Adrenal gland (tissue), 9 donors: ENCODE measurements at regions not wholly inside any gene's neighbourhood (a gene's known extent, or its start where the extent isn't known, plus 50 kb on each side); places are given as distances from the start of the nearest gene placed in this dataset.

ENCODE experiments used
- DNase-seq, 7 donors: peaks; one replicate each; pipeline ENCODE4 v3.0.0-alpha.2; 2019 to 2020
- H3K27ac ChIP-seq, 5 donors: fragments of 200-600 bp; sonication (generic) in 4 of 5; 1 replicate in 3 of 5; 2 replicates in 2 of 5; pipeline versions ENCODE4 v1.5.1 to v1.8.0; 2016 to 2020; ENCODE audit warnings: mild to moderate bottlenecking in 1 of 5
- H3K27me3 ChIP-seq: fragments of 200-600 bp; 2 replicates; pipeline ENCODE4 v1.8.0; 2021
- H3K36me3 ChIP-seq, 2 donors: fragments of 200-600 bp; replicated peaks in 1 of 2; 1 replicate in 1 of 2; 2 replicates in 1 of 2; pipeline versions ENCODE4 v1.5.1 to v1.8.0; 2018 to 2022
- H3K4me1 ChIP-seq, 2 donors: fragments of 200-600 bp; replicated peaks in 1 of 2; 1 replicate in 1 of 2; 2 replicates in 1 of 2; pipeline versions ENCODE4 v1.5.1 to v1.8.0; 2018 to 2021
- H3K4me3 ChIP-seq, 4 donors: fragments of 200-600 bp; sonication (generic) in 3 of 4; one replicate each; pipeline ENCODE4 v1.5.1; 2016 to 2018
- H3K9me3 ChIP-seq, 3 donors: fragments of 200-600 bp; sonication (generic) in 1 of 3; replicated peaks in 1 of 3; 1 replicate in 2 of 3; 2 replicates in 1 of 3; pipeline versions ENCODE4 v1.5.1 to v1.8.0; 2016 to 2021
- CTCF ChIP-seq, 6 experiments: fragments of 450-650 bp in 4 of 6; fragments of 200-600 bp in 2 of 6; sonication (generic) in 1 of 6; IDR thresholded peaks; 1 replicate in 5 of 6; 2 replicates in 1 of 6; pipeline versions ENCODE4 v1.5.1 to v1.8.0; 2016 to 2021; ENCODE audit warnings: antibody characterized with exemption in 6 of 6, mild to moderate bottlenecking in 2 of 6, moderate library complexity in 1 of 6
- POLR2A ChIP-seq, 2 donors: fragments of 450-650 bp; IDR thresholded peaks; one replicate each; pipeline ENCODE4 v1.6.1; 2017; ENCODE audit warnings: antibody characterized with exemption in 2 of 2, mild to moderate bottlenecking in 2 of 2, moderate library complexity in 1 of 2
- WGBS, 4 donors: extraction: QIAGEN DNeasy Blood & Tissue Kit in 2 of 4; methylation state at CpG; one replicate each; pipeline versions ENCODE4 v1.1.5 to v1.1.7; 2013 to 2017; 5-methylcytosine and 5-hydroxymethylcytosine counted together
- intact Hi-C, 2 donors: fragments of 100-400 bp; cut with DNase I; formaldehyde crosslinking; loops; one replicate each; pipeline versions ENCODE4 v1.14.1 to v1.15.0; 2022 to 2023
- donor health status: healthy with polysubstance abuse.
- donor health status: Bipolar disorder and iron deficiency.
- donor health status: DM: yes; HTN: yes; CAD: no.
- donor health status: DM: no; HTN: no; CAD: no.
- donor health status: DM: no; HTN: no; CAD: no.

- intact Hi-C loops: no loop called here
- DNase-seq: no peak
- Histone ChIP-seq H3K27ac (no peak overlapping the region), H3K36me3 (no peaks in the 10 kb centered on the region), H3K4me3 (no peak overlapping the region), H3K9me3 (no peaks in the 10 kb centered on the region), H3K4me1 (no peaks in the 10 kb centered on the region), H3K27me3 (no peaks in the 10 kb centered on the region)
- TF ChIP-seq CTCF (IDR thresholded peaks at IDR 0.05) (no peak), POLR2A (IDR thresholded peaks at IDR 0.05) (no peak)
- 65 to 81% (median 80%) methylated on average over 1 of the region's 1 CpG for WGBS, 4 donors
Measured at GRCh38 chr13:74623761-74624160, 489.6 kb upstream of the KLF12 start.

- H3K9me3 ChIP-seq: no peaks in the 10 kb centered on the region
- no peak for TF ChIP-seq POLR2A (IDR thresholded peaks at IDR 0.05)
- no peak for TF ChIP-seq CTCF (IDR thresholded peaks at IDR 0.05)
- 46 to 70% (median 59%) methylated on average over 1 of the region's 1 CpG for WGBS, 4 donors
Measured at GRCh38 chr13:74622284-74622683, 488.1 kb upstream of the KLF12 start.

GRCh38 chr13:74620711-74621110, 486.5 kb upstream of the KLF12 start:
- no peak for TF ChIP-seq POLR2A (IDR thresholded peaks at IDR 0.05)
- no peak for TF ChIP-seq CTCF (IDR thresholded peaks at IDR 0.05)
- H3K9me3 ChIP-seq: no peaks in the 10 kb centered on the region
- 55 to 69% (median 65%) methylated on average over 2 of the region's 2 CpGs for WGBS, 4 donors

More at GRCh38 chr13:74622284-74622683, 488.1 kb upstream of the KLF12 start:
- Histone ChIP-seq H3K4me3 (no peak overlapping the region), H3K27ac (no peak overlapping the region), H3K36me3 (no peaks in the 10 kb centered on the region), H3K4me1 (no peaks in the 10 kb centered on the region), H3K27me3 (no peaks in the 10 kb centered on the region)
- intact Hi-C loops: no loop called here
- DNase-seq: no peak

GRCh38 chr13:74620308-74620707, 486.1 kb upstream of the KLF12 start:
- no peaks in the 10 kb centered on the region for H3K4me1 ChIP-seq
- no peak for DNase-seq
- no peak overlapping the region for H3K4me3 ChIP-seq
- intact Hi-C loops: no loop called here
- WGBS, 4 donors: 73 to 89% (median 84%) methylated on average over 4 of the region's 4 CpGs
- TF ChIP-seq POLR2A (IDR thresholded peaks at IDR 0.05): no peak
- H3K27ac ChIP-seq: no peak overlapping the region
- no peaks in the 10 kb centered on the region for H3K9me3 ChIP-seq
- H3K36me3 ChIP-seq: no peaks in the 10 kb centered on the region
- H3K27me3 ChIP-seq: no peaks in the 10 kb centered on the region

More at GRCh38 chr13:74620711-74621110, 486.5 kb upstream of the KLF12 start:
- Histone ChIP-seq H3K4me3 (no peak overlapping the region), H3K4me1 (no peaks in the 10 kb centered on the region), H3K27me3 (no peaks in the 10 kb centered on the region), H3K27ac (no peak overlapping the region), H3K36me3 (no peaks in the 10 kb centered on the region)
- intact Hi-C loops: no loop called here
- DNase-seq: no peak

GRCh38 chr13:74597526-74597925, 463.3 kb upstream of the KLF12 start:
- Histone ChIP-seq H3K4me3 (no peak overlapping the region), H3K4me1 (no peaks in the 10 kb centered on the region), H3K36me3 (no peaks in the 10 kb centered on the region), H3K27ac (no peak overlapping the region), H3K27me3 (no peaks in the 10 kb centered on the region), H3K9me3 (no peaks in the 10 kb centered on the region)
- intact Hi-C loops: no loop called here
- WGBS, 4 donors: 87 to 89% (median 88%) methylated on average over 3 of the region's 3 CpGs
- TF ChIP-seq CTCF (IDR thresholded peaks at IDR 0.05): no peak
- no peak for TF ChIP-seq POLR2A (IDR thresholded peaks at IDR 0.05)
- no peak for DNase-seq
